NB4 (cell line): ENCODE measurements at regions not wholly inside any gene's neighbourhood (a gene's known extent, or its start where the extent isn't known, plus 50 kb on each side); places are given as distances from the start of the nearest gene placed in this dataset.

Experiments
- DNase-seq: peaks from one replicate; pipeline ENCODE4 v3.0.0; 2010; ENCODE audit warnings: low read depth
- H3K4me3 ChIP-seq: one replicate; pipeline ENCODE4 v1.5.1; 2011; ENCODE audit warnings: mild to moderate bottlenecking, low read depth, low read length, moderate library complexity
- CTCF ChIP-seq: IDR thresholded peaks from one replicate; pipeline ENCODE4 v1.5.1; 2012; ENCODE audit warnings: low read depth, low read length
- MAX ChIP-seq: IDR thresholded peaks from 2 replicates; pipeline ENCODE4 v1.6.1; 2011; ENCODE audit warnings: low read depth, low read length
- MYC ChIP-seq: IDR thresholded peaks from 2 replicates; pipeline ENCODE4 v1.6.1; 2011; ENCODE audit warnings: low read depth, low read length
- POLR2A ChIP-seq: IDR thresholded peaks from 2 replicates; pipeline ENCODE4 v1.6.1; 2011; ENCODE audit warnings: mild to moderate bottlenecking; ENCODE audit not compliant: insufficient read length; ENCODE audit errors: extremely low read depth

GRCh38 chr15:35308802-35309201 is 223.7 kb upstream of the NANOGP8 start:
- TF ChIP-seq POLR2A (no peak), CTCF (no peak), MAX (no peak), MYC (no peak)
- DNase-seq = no peak
- H3K4me3 ChIP-seq = no peak overlapping the region

- H3K4me3 ChIP-seq = no peak overlapping the region
- TF ChIP-seq MAX (no peak), POLR2A (no peak), MYC (no peak), CTCF (no peak)
- DNase-seq = no peak
Observed at GRCh38 chr15:35307676-35308075, 222.6 kb upstream of the NANOGP8 start.

- H3K4me3 ChIP-seq = no peak overlapping the region
- TF ChIP-seq MAX (no peak), CTCF (no peak), MYC (no peak), POLR2A (no peak)
- no peak for DNase-seq
Observed at GRCh38 chr15:35307026-35307425, 221.9 kb upstream of the NANOGP8 start.

- TF ChIP-seq MYC (no peak), MAX (no peak), CTCF (no peak), POLR2A (no peak)
- no peak for DNase-seq
- H3K4me3 ChIP-seq = no peak overlapping the region
Observed at GRCh38 chr15:35306361-35306981, 221.4 kb upstream of the NANOGP8 start.

- no peak for DNase-seq
- TF ChIP-seq MAX (no peak), POLR2A (no peak), MYC (no peak), CTCF (no peak)
- no peak overlapping the region for H3K4me3 ChIP-seq
Observed at GRCh38 chr15:35305946-35306345, 220.9 kb upstream of the NANOGP8 start.
